ENCODE measurements at regions not wholly inside any gene's neighbourhood (a gene's known extent, or its start where the extent isn't known, plus 50 kb on each side); places are given as distances from the start of the nearest gene placed in this dataset.

DNA sequence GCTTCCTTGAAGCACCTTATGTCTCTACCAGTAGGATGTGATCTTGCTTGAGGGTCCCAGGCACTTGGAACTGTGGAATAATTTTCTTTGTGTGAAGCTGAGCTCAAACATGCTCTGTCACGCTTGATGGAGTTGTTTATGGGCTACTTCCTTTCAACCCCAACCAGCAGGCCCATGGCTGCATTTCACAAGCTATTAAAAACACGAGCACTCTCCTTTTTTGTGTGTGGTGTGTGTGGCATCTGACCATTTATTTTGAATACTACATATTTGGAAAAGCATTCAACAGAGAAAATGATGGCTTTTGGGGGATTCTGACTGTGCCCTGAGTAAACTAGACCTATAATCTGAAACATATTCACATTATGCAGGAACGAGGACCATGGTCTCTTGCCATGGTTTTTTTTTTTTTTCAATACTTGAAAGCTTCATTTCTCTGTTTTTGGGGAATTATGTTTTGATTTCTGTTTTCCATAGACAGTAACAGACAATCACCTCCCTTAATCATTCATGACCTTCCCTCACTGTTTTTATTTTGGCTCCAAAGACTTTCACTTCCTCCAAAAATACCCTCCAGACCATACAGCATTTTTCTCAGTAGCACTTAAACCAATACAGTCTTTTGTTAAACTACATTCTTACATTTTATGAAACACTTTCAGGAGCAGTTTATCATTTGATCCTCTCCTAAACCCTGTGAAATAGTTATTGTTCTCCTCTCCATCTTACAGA lies 233.6 kb upstream of the BMPER start:
- Mint-ChIP-seq H3K4me1 (ENCODE audit: low read depth, unreplicated experiment) (peaks cover 14% of the 10 kb centered on the region), H3K4me3 (ENCODE audit: low read depth, unreplicated experiment) (no peak overlapping the region), H3K9me3 (ENCODE audit: low read depth, unreplicated experiment) (no peaks in the 10 kb centered on the region), H3K27me3 (ENCODE audit: unreplicated experiment) (peaks cover 23% of the 10 kb centered on the region), H3K27ac (ENCODE audit: unreplicated experiment) (no peak overlapping the region), H3K36me3 (ENCODE audit: insufficient read depth, unreplicated experiment) (no peaks in the 10 kb centered on the region)
- no peak for DNase-seq
- intact Hi-C loops (cut with micrococcal nuclease; ENCODE audit: unreplicated experiment) = no loop called here
- TF ChIP-seq, protein P1, sequence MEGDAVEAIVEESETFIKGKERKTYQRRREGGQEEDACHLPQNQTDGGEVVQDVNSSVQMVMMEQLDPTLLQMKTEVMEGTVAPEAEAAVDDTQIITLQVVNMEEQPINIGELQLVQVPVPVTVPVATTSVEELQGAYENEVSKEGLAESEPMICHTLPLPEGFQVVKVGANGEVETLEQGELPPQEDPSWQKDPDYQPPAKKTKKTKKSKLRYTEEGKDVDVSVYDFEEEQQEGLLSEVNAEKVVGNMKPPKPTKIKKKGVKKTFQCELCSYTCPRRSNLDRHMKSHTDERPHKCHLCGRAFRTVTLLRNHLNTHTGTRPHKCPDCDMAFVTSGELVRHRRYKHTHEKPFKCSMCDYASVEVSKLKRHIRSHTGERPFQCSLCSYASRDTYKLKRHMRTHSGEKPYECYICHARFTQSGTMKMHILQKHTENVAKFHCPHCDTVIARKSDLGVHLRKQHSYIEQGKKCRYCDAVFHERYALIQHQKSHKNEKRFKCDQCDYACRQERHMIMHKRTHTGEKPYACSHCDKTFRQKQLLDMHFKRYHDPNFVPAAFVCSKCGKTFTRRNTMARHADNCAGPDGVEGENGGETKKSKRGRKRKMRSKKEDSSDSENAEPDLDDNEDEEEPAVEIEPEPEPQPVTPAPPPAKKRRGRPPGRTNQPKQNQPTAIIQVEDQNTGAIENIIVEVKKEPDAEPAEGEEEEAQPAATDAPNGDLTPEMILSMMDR (IDR thresholded peaks at IDR 0.05; ENCODE audit: unreplicated experiment) = no peak
- BruUV-seq (replicated peaks) = no TSS peak
- CTCF ChIA-PET = no interaction called here

DNA sequence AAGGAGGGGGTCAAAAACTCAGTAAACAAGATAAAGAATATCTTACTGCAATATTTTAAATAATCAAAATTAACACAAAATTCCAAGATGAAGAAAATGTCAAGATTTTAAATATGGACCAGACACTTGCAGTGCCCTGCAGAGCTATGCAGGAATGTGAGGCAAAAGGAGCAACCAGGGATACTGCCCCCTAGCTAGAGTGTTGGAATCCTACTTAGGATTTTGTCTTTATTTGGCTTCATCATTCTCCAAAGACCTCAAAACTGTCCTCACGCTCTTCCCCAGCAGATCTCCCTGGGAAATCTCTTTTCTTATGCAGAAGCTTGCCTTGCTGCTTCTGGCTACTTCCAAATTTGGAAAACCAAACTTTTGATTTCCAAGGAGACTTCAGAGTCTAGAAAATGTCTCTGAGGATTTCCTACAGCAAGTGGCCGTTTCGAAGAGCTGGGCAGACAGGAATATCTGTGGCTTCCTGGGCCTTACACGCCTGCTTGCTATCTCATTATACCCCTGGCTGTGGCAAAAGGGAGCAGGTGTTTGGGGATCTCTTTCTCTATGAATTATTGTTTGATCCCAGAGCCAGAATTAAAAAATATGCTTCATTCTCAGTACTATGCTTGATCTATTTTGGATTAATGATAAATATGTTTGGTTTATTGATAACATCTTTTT lies 232.2 kb upstream of the BMPER start:
- TF ChIP-seq, protein P1 (IDR thresholded peaks at IDR 0.05; ENCODE audit: unreplicated experiment) = no peak

DNA sequence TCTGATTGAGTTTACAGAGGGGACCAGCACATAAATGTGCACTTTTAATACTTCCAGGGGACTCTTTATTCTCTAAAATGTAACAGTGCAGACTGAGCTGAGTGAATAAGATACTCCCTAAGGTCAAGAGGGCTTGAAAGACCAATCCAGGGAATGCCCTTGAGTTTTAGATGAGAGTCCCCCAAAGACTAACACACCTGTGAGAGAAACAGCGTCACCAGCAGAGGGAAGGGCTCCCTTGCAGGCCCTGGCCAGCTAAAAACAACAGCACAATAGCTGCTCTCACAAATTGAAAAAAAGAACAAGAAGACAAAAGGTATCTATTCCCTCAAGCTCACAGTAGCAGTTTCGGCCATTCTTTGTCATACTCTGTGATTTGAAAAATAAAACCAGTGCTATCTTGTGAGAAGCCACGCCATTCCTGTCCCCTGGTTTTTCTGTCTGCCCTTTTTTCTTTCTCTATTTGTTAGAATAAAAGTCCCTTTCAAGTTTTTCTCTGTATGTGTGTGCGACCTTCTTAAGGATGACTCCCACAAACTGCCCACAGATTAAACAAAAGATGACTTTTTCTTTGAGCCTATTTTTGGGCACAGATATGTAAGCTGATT lies 230.4 kb upstream of the BMPER start:
- TF ChIP-seq, protein P1 (IDR thresholded peaks at IDR 0.05; ENCODE audit: unreplicated experiment) = no peak
- no TSS peak for BruUV-seq (replicated peaks)
- Mint-ChIP-seq H3K36me3 (ENCODE audit: insufficient read depth, unreplicated experiment) (no peaks in the 10 kb centered on the region), H3K4me1 (ENCODE audit: low read depth, unreplicated experiment) (no peaks in the 10 kb centered on the region), H3K27me3 (ENCODE audit: unreplicated experiment) (peaks cover 5% of the 10 kb centered on the region), H3K27ac (ENCODE audit: unreplicated experiment) (no peak overlapping the region), H3K9me3 (ENCODE audit: low read depth, unreplicated experiment) (peaks cover 6% of the 10 kb centered on the region), H3K4me3 (ENCODE audit: low read depth, unreplicated experiment) (no peak overlapping the region)
- no peak for DNase-seq
- CTCF ChIA-PET = no interaction called here
- intact Hi-C loops (cut with micrococcal nuclease; ENCODE audit: unreplicated experiment) = no loop called here

More for the DNA sequence above, 232.2 kb upstream of the BMPER start:
- CTCF ChIA-PET = no interaction called here
- Mint-ChIP-seq H3K4me1 (ENCODE audit: low read depth, unreplicated experiment) (peaks cover 14% of the 10 kb centered on the region), H3K4me3 (ENCODE audit: low read depth, unreplicated experiment) (no peak overlapping the region), H3K27me3 (ENCODE audit: unreplicated experiment) (peaks cover 22% of the 10 kb centered on the region), H3K9me3 (ENCODE audit: low read depth, unreplicated experiment) (no peaks in the 10 kb centered on the region), H3K36me3 (ENCODE audit: insufficient read depth, unreplicated experiment) (no peaks in the 10 kb centered on the region), H3K27ac (ENCODE audit: unreplicated experiment) (no peak overlapping the region)
- intact Hi-C loops (cut with micrococcal nuclease; ENCODE audit: unreplicated experiment) = no loop called here
- no TSS peak for BruUV-seq (replicated peaks)
- DNase-seq = no peak

DNA sequence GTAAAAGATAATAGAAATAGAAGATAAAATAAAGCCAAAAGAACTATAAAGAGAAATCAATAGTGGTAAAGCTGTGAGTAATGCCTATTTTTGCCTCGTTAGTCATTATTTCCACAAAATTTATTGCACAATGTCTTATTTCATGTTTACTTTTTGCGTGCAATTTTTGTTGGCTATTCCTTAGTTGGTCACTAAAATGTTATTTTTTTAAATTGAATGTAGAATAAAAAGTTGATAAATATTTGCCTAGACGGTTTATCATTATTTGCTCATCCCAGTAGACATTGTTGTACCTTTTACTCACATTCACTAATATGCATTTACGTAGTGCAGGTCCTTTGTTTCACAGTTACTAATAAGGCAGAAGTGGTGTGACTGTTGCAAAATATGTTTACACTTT lies 227.8 kb upstream of the BMPER start:
- Mint-ChIP-seq H3K9me3 (ENCODE audit: low read depth, unreplicated experiment) (peaks cover 7% of the 10 kb centered on the region), H3K4me1 (ENCODE audit: low read depth, unreplicated experiment) (no peaks in the 10 kb centered on the region), H3K4me3 (ENCODE audit: low read depth, unreplicated experiment) (no peak overlapping the region), H3K27me3 (ENCODE audit: unreplicated experiment) (no peaks in the 10 kb centered on the region), H3K27ac (ENCODE audit: unreplicated experiment) (no peak overlapping the region), H3K36me3 (ENCODE audit: insufficient read depth, unreplicated experiment) (no peaks in the 10 kb centered on the region)
- intact Hi-C loops (cut with micrococcal nuclease; ENCODE audit: unreplicated experiment) = no loop called here
- BruUV-seq (replicated peaks) = no TSS peak
- DNase-seq = no peak
- TF ChIP-seq, protein P1 (IDR thresholded peaks at IDR 0.05; ENCODE audit: unreplicated experiment) = no peak
- CTCF ChIA-PET = interaction anchor here (0.7 kb wide), 1 partner anchor 77 kb away, joined by 3 read pairs; no protein-coding TSS in a partner anchor

All from Calu3 (cell line).